SK-N-SH (cell line): ENCODE measurements at regions not wholly inside any gene's neighbourhood (a gene's known extent, or its start where the extent isn't known, plus 50 kb on each side); places are given as distances from the start of the nearest gene placed in this dataset.

Source experiments
- FOXM1 ChIP-seq: IDR thresholded peaks from 2 replicates; pipeline ENCODE4 v1.4.0; 2012; ENCODE audit warnings: low read depth, mild to moderate bottlenecking
- TF ChIP-seq, protein P1 (sequence below): IDR thresholded peaks from 2 replicates; pipeline ENCODE4 v1.6.1; 2012; ENCODE audit warnings: mild to moderate bottlenecking, low read depth, low read length, moderate library complexity
- TF ChIP-seq, protein P2 (sequence below): fragments of 200-600 bp; sonication (generic); IDR thresholded peaks from 2 replicates; pipeline ENCODE4 v1.6.1; 2017; ENCODE audit warnings: antibody characterized with exemption, mild to moderate bottlenecking, moderate library complexity

DNA sequence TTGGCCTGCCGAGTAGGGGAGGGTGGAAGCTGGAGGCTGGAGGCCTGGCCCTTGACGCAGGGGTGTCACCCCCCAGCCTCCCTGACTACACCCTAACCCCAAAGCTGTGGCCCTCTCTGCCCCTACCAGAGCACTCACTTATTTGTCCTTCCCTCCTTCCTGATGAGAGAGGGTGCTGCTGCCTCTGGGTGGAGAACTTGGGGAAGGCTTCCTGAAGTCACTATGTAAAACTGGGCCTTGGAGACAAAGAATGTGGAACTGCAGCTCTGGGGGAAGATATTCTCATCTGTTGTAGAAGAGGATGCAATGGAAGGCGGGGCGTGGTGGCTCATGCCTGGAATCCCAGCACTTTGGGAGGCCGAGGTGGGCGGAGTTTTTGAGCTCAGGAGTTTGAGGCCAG, 485.2 kb downstream of the ZNF536 start:
- TF ChIP-seq, protein P1, sequence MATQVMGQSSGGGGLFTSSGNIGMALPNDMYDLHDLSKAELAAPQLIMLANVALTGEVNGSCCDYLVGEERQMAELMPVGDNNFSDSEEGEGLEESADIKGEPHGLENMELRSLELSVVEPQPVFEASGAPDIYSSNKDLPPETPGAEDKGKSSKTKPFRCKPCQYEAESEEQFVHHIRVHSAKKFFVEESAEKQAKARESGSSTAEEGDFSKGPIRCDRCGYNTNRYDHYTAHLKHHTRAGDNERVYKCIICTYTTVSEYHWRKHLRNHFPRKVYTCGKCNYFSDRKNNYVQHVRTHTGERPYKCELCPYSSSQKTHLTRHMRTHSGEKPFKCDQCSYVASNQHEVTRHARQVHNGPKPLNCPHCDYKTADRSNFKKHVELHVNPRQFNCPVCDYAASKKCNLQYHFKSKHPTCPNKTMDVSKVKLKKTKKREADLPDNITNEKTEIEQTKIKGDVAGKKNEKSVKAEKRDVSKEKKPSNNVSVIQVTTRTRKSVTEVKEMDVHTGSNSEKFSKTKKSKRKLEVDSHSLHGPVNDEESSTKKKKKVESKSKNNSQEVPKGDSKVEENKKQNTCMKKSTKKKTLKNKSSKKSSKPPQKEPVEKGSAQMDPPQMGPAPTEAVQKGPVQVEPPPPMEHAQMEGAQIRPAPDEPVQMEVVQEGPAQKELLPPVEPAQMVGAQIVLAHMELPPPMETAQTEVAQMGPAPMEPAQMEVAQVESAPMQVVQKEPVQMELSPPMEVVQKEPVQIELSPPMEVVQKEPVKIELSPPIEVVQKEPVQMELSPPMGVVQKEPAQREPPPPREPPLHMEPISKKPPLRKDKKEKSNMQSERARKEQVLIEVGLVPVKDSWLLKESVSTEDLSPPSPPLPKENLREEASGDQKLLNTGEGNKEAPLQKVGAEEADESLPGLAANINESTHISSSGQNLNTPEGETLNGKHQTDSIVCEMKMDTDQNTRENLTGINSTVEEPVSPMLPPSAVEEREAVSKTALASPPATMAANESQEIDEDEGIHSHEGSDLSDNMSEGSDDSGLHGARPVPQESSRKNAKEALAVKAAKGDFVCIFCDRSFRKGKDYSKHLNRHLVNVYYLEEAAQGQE: no peak
- TF ChIP-seq FOXM1: no peak
- TF ChIP-seq, protein P2, sequence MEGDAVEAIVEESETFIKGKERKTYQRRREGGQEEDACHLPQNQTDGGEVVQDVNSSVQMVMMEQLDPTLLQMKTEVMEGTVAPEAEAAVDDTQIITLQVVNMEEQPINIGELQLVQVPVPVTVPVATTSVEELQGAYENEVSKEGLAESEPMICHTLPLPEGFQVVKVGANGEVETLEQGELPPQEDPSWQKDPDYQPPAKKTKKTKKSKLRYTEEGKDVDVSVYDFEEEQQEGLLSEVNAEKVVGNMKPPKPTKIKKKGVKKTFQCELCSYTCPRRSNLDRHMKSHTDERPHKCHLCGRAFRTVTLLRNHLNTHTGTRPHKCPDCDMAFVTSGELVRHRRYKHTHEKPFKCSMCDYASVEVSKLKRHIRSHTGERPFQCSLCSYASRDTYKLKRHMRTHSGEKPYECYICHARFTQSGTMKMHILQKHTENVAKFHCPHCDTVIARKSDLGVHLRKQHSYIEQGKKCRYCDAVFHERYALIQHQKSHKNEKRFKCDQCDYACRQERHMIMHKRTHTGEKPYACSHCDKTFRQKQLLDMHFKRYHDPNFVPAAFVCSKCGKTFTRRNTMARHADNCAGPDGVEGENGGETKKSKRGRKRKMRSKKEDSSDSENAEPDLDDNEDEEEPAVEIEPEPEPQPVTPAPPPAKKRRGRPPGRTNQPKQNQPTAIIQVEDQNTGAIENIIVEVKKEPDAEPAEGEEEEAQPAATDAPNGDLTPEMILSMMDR: no peak
